ENCODE measurements at regions not wholly inside any gene's neighbourhood (a gene's known extent, or its start where the extent isn't known, plus 50 kb on each side); places are given as distances from the start of the nearest gene placed in this dataset.
"Not testable (repeated sequence)": the region's sequence is repeated elsewhere in the genome, so short reads cannot be mapped to it uniquely, and the experiment has no call there.

DNA sequence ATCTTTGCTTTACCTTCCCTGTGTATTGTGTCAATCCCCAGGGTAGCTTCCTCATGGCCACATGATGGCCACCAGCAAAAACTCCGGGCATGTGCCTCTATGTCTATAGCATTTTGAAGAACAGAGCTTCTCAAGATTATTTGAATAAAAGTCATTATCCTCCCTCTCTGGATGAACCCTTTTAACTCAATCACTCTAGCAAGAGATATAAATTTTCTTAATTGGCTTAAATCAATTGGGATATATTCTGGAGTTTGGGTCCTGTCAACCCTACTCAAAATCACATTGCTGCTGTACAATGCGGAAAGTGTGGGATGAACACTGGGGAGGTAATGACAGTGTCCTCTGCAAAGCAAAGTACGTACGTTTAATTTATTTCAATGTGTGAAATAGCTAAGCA, 370.6 kb upstream of the LRRC3B start:
- Histone ChIP-seq H3K27ac (no peak overlapping the region), H3K4me1 (0 out of 20 replicates have a peak, but pooled peaks cover 0 to 5% (median 0%) of the 10 kb centered on the region in 10 experiments), H3K9ac (no peak overlapping the region), H3K36me3 (no peaks in the 10 kb centered on the region), H3K4me2 (no peak overlapping the region), H4K20me1 (no peaks in the 10 kb centered on the region), H3K27me3 (no peaks in the 10 kb centered on the region), H3K9me3 (replicated peaks in 1 of 11) (no peaks in the 10 kb centered on the region), H3K4me3 (no peak overlapping the region)
- TF ChIP-seq Cebpa-rat (IDR thresholded peaks at IDR 0.05): no peak

DNA sequence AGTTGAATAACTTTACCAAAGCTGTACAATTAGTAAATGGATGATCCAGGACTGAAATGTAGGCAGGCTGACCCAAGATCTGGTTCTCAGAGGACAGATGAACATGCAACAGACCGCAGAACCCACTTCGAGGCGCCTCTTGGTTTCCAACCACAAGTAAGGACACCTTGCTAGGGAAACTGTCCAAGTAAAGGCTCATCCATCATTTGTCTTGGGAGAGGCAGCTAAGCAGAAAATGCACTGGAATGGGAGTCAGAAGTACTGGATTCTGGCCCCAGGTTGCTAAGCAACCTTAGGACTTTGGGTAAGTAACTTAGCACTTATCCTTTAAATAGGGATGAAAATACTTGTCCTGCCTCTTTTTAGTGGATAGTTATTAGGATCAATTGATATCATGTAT, 366.3 kb upstream of the LRRC3B start:
- Histone ChIP-seq H4K20me1 (no peaks in the 10 kb centered on the region), H3K4me2 (no peak overlapping the region), H3K9ac (no peak overlapping the region), H3K9me3 (replicated peaks in 1 of 11) (no peaks in the 10 kb centered on the region; a peak in 2 of 22 replicates), H3K27me3 (no peaks in the 10 kb centered on the region), H3K4me3 (no peak overlapping the region), H3K36me3 (no peaks in the 10 kb centered on the region), H3K27ac (no peak overlapping the region), H3K4me1 (no peaks in the 10 kb centered on the region)
- no peak for TF ChIP-seq Cebpa-rat (IDR thresholded peaks at IDR 0.05)

DNA sequence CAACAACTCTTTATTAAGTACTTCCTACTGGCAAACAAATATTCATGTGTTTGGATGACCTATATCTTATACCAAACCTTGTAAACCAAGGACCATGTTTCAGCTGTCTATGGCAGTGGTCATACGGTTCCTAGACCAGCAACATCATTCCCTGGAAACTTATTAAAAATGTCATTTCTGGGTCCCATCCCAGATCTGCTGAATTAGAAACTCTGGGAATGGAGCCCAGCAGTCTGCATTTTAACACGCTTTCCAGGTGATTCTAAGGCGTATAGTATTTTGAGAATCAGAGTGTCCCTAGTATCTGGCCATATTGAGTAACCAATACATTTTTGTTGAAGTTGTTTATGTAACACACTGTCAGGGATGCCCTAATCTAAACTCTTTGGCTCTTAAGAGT, 363.4 kb upstream of the LRRC3B start:
- Histone ChIP-seq H3K36me3 (no peaks in the 10 kb centered on the region), H3K27ac (no peak overlapping the region), H3K4me3 (no peak overlapping the region), H3K27me3 (no peaks in the 10 kb centered on the region), H4K20me1 (no peaks in the 10 kb centered on the region), H3K9ac (no peak overlapping the region), H3K4me2 (no peak overlapping the region), H3K4me1 (no peaks in the 10 kb centered on the region), H3K9me3 (replicated peaks in 1 of 11) (no peaks in the 10 kb centered on the region; a peak in 2 of 22 replicates)
- no peak for TF ChIP-seq Cebpa-rat (IDR thresholded peaks at IDR 0.05)

DNA sequence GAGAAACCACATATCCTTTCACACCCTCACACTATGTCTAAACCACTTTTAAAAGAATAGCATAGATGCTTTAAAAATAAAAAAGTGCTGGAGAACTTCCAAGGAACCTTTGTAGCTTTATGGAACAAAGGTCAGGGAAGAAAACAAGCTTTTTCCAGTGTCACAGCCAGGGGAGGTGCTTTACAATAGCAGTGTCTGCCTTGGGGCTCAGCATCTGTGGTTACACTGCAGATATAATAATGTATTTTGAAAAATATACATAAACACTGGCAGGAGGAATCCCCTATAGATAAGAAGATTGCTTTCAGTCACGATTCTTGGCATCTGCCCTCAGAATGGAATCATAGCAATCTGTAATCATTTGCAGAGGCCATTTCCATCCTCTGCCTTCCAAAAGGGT, 362.4 kb upstream of the LRRC3B start:
- no peaks in the 10 kb centered on the region for H3K4me1 ChIP-seq
- H3K27me3 ChIP-seq: no peaks in the 10 kb centered on the region
- H3K4me3 ChIP-seq: no peak overlapping the region
- no peaks in the 10 kb centered on the region for H4K20me1 ChIP-seq
- no peak overlapping the region for H3K27ac ChIP-seq
- H3K9me3 ChIP-seq (replicated peaks in 1 of 11): no peaks in the 10 kb centered on the region; a peak in 2 of 22 replicates
- no peaks in the 10 kb centered on the region for H3K36me3 ChIP-seq
- no peak overlapping the region for H3K9ac ChIP-seq
- no peak overlapping the region for H3K4me2 ChIP-seq
- no peak for TF ChIP-seq Cebpa-rat (IDR thresholded peaks at IDR 0.05)

- Histone ChIP-seq H3K36me3 (no peaks in the 10 kb centered on the region), H3K4me2 (no peak overlapping the region), H3K27ac (no peak overlapping the region), H4K20me1 (no peaks in the 10 kb centered on the region), H3K9me3 (replicated peaks in 1 of 11) (no peaks in the 10 kb centered on the region), H3K4me3 (no peak overlapping the region), H3K4me1 (no peaks in the 10 kb centered on the region), H3K27me3 (no peaks in the 10 kb centered on the region), H3K9ac (no peak overlapping the region)
- TF ChIP-seq Cebpa-rat (IDR thresholded peaks at IDR 0.05): no peak
These were observed 357.9 kb upstream of the LRRC3B start for GRCh38 chr3:26264708-26265107.

GRCh38 chr3:26271848-26272247, 350.7 kb upstream of the LRRC3B start:
- no peak overlapping the region for H3K4me2 ChIP-seq
- H3K4me1 ChIP-seq: peaks cover 0 to 12% (median 6%) of the 10 kb centered on the region in 10 experiments; a peak in 11 of 20 replicates
- no peaks in the 10 kb centered on the region for H3K9me3 ChIP-seq (replicated peaks in 1 of 11)
- no peak for TF ChIP-seq Cebpa-rat (IDR thresholded peaks at IDR 0.05)
- H4K20me1 ChIP-seq: no peaks in the 10 kb centered on the region
- H3K4me3 ChIP-seq: no peak overlapping the region
- no peaks in the 10 kb centered on the region for H3K27me3 ChIP-seq
- no peak overlapping the region for H3K27ac ChIP-seq
- no peak overlapping the region for H3K9ac ChIP-seq
- H3K36me3 ChIP-seq: no peaks in the 10 kb centered on the region

DNA sequence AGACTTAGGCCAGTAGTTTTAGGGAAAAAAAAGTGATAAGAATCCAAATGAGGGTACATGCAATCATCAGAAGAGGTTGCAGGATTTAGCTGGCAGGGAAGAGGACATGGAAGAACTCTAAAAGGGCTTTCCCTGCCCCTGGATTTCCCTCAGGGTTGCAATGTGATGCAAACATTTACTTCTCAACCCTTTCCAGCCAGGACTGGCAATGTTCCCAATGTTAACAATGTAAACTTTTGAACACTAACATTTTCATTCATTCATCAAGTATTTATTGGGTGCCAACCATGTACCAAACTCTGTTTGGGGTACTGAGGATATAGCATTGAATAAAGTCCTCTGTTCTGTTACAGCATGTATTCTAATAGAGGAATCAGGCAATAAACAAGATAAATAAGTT, 349.4 kb upstream of the LRRC3B start:
- Histone ChIP-seq H4K20me1 (no peaks in the 10 kb centered on the region), H3K4me3 (no peak overlapping the region), H3K9me3 (replicated peaks in 1 of 11) (peaks cover 0 to 9% (median 4%) of the 10 kb centered on the region in 11 experiments; a peak in 12 of 22 replicates), H3K36me3 (no peaks in the 10 kb centered on the region), H3K4me2 (no peak overlapping the region), H3K9ac (no peak overlapping the region), H3K27ac (no peak overlapping the region), H3K27me3 (no peaks in the 10 kb centered on the region), H3K4me1 (peaks cover 0 to 16% (median 9%) of the 10 kb centered on the region in 10 experiments; a peak in 11 of 20 replicates)
- no peak for TF ChIP-seq Cebpa-rat (IDR thresholded peaks at IDR 0.05)

GRCh38 chr3:26279091-26279490, 343.5 kb upstream of the LRRC3B start:
- no peak overlapping the region for H3K4me2 ChIP-seq
- no peak overlapping the region for H3K27ac ChIP-seq
- H3K9ac ChIP-seq: no peak overlapping the region
- H3K4me3 ChIP-seq: no peak overlapping the region
- TF ChIP-seq Cebpa-rat (IDR thresholded peaks at IDR 0.05): no peak
- peaks cover 5 to 40% (median 30%) of the 10 kb centered on the region in 10 experiments; a peak in 17 of 20 replicates for H3K4me1 ChIP-seq
- no peaks in the 10 kb centered on the region for H3K27me3 ChIP-seq
- peaks cover 18 to 48% (median 33%) of the 10 kb centered on the region in 11 experiments for H3K9me3 ChIP-seq (replicated peaks in 1 of 11)
- H3K36me3 ChIP-seq: peaks cover 0 to 13% (median 6%) of the 10 kb centered on the region in 11 experiments; a peak in 7 of 22 replicates
- no peaks in the 10 kb centered on the region for H4K20me1 ChIP-seq

GRCh38 chr3:26280517-26280916, 342.1 kb upstream of the LRRC3B start:
- Histone ChIP-seq H3K9ac (no peak overlapping the region), H3K9me3 (replicated peaks in 1 of 11) (peaks cover 33 to 59% (median 47%) of the 10 kb centered on the region in 11 experiments)
- no peak for TF ChIP-seq Cebpa-rat (IDR thresholded peaks at IDR 0.05)

DNA sequence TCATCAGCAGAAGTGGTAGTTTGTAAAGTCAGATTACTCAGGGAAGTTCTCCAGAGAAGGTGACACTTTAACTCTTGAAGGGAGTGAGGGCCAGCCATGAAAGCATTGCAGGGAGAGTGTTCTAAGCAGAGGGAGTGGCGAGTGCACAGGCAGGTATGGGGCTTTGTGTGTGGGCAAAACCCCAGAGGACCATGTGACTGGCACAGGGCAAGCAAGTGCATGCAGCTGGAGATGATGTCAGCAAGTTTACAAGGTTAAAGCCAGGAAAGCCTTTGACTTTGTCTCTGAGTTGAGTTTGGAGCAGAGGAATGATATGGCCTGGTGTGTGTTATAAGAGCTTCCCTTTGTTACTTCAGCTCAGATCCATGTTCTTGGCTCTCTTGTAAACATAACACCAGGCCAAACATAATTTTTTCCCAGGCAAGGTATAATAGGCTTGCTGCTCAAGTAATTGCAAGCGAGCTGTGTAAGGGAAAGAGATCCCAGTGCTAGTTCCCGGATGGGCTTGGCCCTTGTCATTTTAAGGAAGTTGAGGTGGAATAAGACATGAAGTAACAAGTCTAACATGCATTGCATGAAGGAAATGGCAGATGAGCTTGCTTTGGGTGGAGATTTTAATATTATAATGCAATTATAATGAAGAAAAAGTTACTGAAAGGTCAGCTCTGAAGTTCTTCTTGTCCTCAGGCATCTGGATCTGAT, 341.1 kb upstream of the LRRC3B start:
- Histone ChIP-seq H3K4me1 (peaks cover 5 to 34% (median 28%) of the 10 kb centered on the region in 10 experiments; a peak in 17 of 20 replicates), H3K9me3 (replicated peaks in 1 of 11) (peaks cover 35 to 61% (median 49%) of the 10 kb centered on the region in 11 experiments), H3K27ac (no peak overlapping the region), H3K36me3 (peaks cover 0 to 19% (median 6%) of the 10 kb centered on the region in 11 experiments; a peak in 7 of 22 replicates), H3K9ac (no peak overlapping the region), H3K4me3 (no peak overlapping the region), H3K27me3 (no peaks in the 10 kb centered on the region), H3K4me2 (peak overlapping the region in 8 of 11 experiments; percentile 11 to 73 (median 56); a peak in 12 of 22 replicates), H4K20me1 (no peaks in the 10 kb centered on the region)
- TF ChIP-seq Cebpa-rat (IDR thresholded peaks at IDR 0.05): no peak

More at GRCh38 chr3:26280517-26280916, 342.1 kb upstream of the LRRC3B start:
- Histone ChIP-seq H3K4me2 (peak overlapping the region in 9 of 11 experiments; percentile 13 to 73 (median 53); a peak in 16 of 22 replicates), H3K36me3 (peaks cover 0 to 19% (median 6%) of the 10 kb centered on the region in 11 experiments; a peak in 7 of 22 replicates), H3K27ac (no peak overlapping the region), H3K27me3 (no peaks in the 10 kb centered on the region), H4K20me1 (no peaks in the 10 kb centered on the region), H3K4me3 (no peak overlapping the region), H3K4me1 (peaks cover 5 to 40% (median 30%) of the 10 kb centered on the region in 10 experiments; a peak in 17 of 20 replicates)

DNA sequence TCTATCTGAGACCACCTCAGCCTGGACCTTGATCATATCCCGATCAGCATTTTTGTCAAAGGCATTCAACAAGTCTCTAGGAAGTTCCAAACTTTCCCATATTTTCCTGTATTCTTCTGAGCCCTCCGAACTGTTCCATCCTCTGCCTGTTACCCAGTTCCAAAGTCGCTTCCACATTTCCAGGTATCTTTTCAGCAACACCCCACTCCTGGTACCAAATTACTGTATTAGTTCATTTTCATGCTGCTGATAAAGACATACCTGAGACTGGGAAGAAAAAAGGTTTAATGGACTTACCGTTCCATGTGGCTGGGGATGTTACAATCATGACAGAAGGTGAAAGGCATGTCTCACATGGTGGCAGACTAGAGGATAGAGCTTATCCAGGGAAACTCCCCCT, 338.1 kb upstream of the LRRC3B start:
- H3K4me3 ChIP-seq: 0 out of 20 replicates have a peak overlapping the region, but pooled peaks of 1 of the 10 experiments have one; percentile 3
- not testable (repeated sequence) for H3K27ac ChIP-seq, H4K20me1 ChIP-seq, H3K4me2 ChIP-seq, H3K27me3 ChIP-seq, H3K9ac ChIP-seq
- peaks cover 35 to 46% (median 39%) of the 10 kb centered on the region in 11 experiments for H3K9me3 ChIP-seq (replicated peaks in 1 of 11)
- peaks cover 5 to 26% (median 21%) of the 10 kb centered on the region in 10 experiments; a peak in 17 of 20 replicates for H3K4me1 ChIP-seq
- H3K36me3 ChIP-seq: peaks cover 0 to 19% (median 6%) of the 10 kb centered on the region in 11 experiments; a peak in 7 of 22 replicates

All from BLaER1 treated with 17β-estradiol and CSF1 and Interleukin-3, amounts not matched to agents 10 nM and 100 nM (cell line).